Neuron (in vitro differentiated cells): ENCODE measurements at regions not wholly inside any gene's neighbourhood (a gene's known extent, or its start where the extent isn't known, plus 50 kb on each side); places are given as distances from the start of the nearest gene placed in this dataset.

Experiments
- H2AFZ ChIP-seq: one replicate; pipeline ENCODE4 v1.6.1; 2013; ENCODE audit warnings: low read depth, mild to moderate bottlenecking, inconsistent platforms, low read length, moderate library complexity
- H3K27me3 ChIP-seq: one replicate; pipeline ENCODE4 v1.6.1; 2013; ENCODE audit warnings: low read length; ENCODE audit not compliant: insufficient read depth
- H3K36me3 ChIP-seq: one replicate; pipeline ENCODE4 v1.6.1; 2013; ENCODE audit warnings: low read length; ENCODE audit not compliant: insufficient read depth
- H3K4me1 ChIP-seq: one replicate; pipeline ENCODE4 v1.6.1; 2013; ENCODE audit warnings: low read length; ENCODE audit not compliant: insufficient read depth
- H3K4me3 ChIP-seq: 2 replicates; pipeline ENCODE4 v1.5.1; 2013; ENCODE audit warnings: mild to moderate bottlenecking, low read length, moderate library complexity
- H3K9me3 ChIP-seq: one replicate; pipeline ENCODE4 v1.6.1; 2013; ENCODE audit warnings: low read length

DNA sequence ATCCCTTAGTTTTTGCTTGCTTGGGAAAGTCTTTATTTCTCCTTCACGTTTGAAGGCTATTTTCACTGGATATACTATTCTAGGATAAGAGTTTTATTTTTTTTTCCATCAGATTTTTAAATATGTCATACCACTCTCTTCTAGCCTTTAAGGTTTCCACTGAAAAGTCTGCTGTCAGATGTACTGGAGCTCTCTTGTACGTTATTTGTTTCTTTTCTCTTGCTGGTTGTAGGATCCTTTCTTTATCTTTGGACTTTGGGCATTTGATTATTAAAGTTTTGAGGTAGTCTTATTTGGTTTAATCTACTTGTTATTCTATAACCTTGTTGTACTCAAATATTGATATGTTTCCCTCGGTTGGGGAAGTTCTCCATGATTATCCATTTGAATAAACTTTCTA is 848.4 kb upstream of the COX7C start:
- Histone ChIP-seq H2AFZ (no peak overlapping the region), H3K27me3 (no peaks in the 10 kb centered on the region), H3K4me3 (no peak overlapping the region), H3K9me3 (no peaks in the 10 kb centered on the region), H3K36me3 (no peaks in the 10 kb centered on the region), H3K4me1 (no peaks in the 10 kb centered on the region)

- no peak overlapping the region for H2AFZ ChIP-seq
- no peaks in the 10 kb centered on the region for H3K9me3 ChIP-seq
- no peaks in the 10 kb centered on the region for H3K27me3 ChIP-seq
- H3K36me3 ChIP-seq, result no peaks in the 10 kb centered on the region
- no peaks in the 10 kb centered on the region for H3K4me1 ChIP-seq
- no peak overlapping the region for H3K4me3 ChIP-seq
Measured at GRCh38 chr5:85784746-85785145, 833.0 kb upstream of the COX7C start.

- Histone ChIP-seq H3K4me1 (no peaks in the 10 kb centered on the region), H3K27me3 (no peaks in the 10 kb centered on the region), H3K36me3 (no peaks in the 10 kb centered on the region), H3K9me3 (no peaks in the 10 kb centered on the region), H2AFZ (no peak overlapping the region), H3K4me3 (no peak overlapping the region)
Measured at GRCh38 chr5:85813146-85813545, 804.6 kb upstream of the COX7C start.

DNA sequence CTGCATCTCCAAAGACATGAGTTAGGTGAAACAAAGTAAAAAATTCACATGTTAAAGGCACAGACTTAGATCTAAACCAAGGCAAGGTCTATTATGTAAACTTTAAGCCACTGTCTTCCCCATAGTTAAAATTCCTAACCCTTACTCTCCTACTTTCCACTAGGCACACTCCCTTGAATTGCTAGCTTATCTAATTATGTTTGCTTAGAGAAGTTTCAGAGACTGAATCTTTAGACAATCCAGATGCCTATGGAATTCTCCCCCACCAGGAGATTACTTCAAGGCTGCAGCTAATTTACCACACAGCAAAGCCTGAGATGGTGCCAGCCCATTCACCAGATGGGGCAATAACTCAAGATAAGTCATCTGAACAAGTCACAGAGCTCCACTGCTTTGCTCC is 803.1 kb upstream of the COX7C start:
- no peak overlapping the region for H3K4me3 ChIP-seq
- H3K27me3 ChIP-seq, result no peaks in the 10 kb centered on the region
- H3K4me1 ChIP-seq, result no peaks in the 10 kb centered on the region
- no peaks in the 10 kb centered on the region for H3K9me3 ChIP-seq
- H2AFZ ChIP-seq, result no peak overlapping the region
- H3K36me3 ChIP-seq, result no peaks in the 10 kb centered on the region

GRCh38 chr5:85823462-85824426 is 794.0 kb upstream of the COX7C start:
- Histone ChIP-seq H3K4me1 (no peaks in the 10 kb centered on the region), H3K36me3 (no peaks in the 10 kb centered on the region), H3K4me3 (no peak overlapping the region), H3K27me3 (no peaks in the 10 kb centered on the region), H2AFZ (no peak overlapping the region), H3K9me3 (no peaks in the 10 kb centered on the region)

- Histone ChIP-seq H3K36me3 (no peaks in the 10 kb centered on the region), H3K27me3 (no peaks in the 10 kb centered on the region), H3K4me1 (no peaks in the 10 kb centered on the region), H3K4me3 (no peak overlapping the region), H2AFZ (no peak overlapping the region), H3K9me3 (no peaks in the 10 kb centered on the region)
Measured at GRCh38 chr5:85838781-85839180, 779.0 kb upstream of the COX7C start.

DNA sequence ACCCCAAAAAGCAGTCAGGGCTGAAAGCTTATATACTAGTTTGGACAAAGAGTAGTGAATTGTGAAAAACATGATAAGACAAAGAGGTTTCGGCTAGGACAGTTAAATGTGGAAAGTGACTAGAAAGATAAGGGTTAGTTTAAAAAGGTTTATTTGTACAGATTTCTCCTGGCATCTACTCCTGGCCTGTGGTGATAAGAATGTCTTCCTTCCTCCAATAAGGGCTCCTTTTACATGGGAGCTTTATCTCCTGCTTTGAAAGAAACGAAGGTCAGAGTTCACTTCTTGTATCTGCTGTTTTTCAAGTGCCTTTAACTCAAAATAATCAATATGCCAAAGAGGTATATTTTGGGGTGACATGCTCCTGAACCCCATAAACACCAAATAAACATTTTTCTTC is 776.1 kb upstream of the COX7C start:
- Histone ChIP-seq H3K36me3 (no peaks in the 10 kb centered on the region), H3K27me3 (no peaks in the 10 kb centered on the region), H3K4me3 (no peak overlapping the region), H3K9me3 (no peaks in the 10 kb centered on the region), H2AFZ (no peak overlapping the region), H3K4me1 (no peaks in the 10 kb centered on the region)

- H2AFZ ChIP-seq, result no peak overlapping the region
- no peak overlapping the region for H3K4me3 ChIP-seq
- H3K4me1 ChIP-seq, result no peaks in the 10 kb centered on the region
- H3K27me3 ChIP-seq, result no peaks in the 10 kb centered on the region
- H3K9me3 ChIP-seq, result no peaks in the 10 kb centered on the region
- H3K36me3 ChIP-seq, result no peaks in the 10 kb centered on the region
Measured at GRCh38 chr5:85843535-85843934, 774.2 kb upstream of the COX7C start.

DNA sequence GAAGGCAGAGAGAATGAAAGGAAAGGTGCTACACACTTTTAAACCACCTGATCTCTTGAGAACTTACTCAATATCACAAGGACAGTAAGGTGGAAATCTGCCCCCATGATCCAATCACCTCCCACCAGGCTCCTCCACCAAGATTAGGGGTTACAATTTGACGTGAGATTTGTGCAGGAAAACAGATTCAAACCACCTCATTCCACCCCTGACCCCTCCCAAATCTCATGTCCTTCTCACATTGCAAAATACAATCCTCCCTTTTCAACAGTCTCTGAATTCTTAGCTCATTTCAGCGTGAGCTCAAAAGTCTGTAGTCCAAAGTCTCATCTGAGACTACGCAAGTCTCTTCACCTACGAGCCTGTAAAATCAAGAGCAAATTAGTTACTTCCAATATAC is 768.3 kb upstream of the COX7C start:
- no peak overlapping the region for H2AFZ ChIP-seq
- H3K27me3 ChIP-seq, result no peaks in the 10 kb centered on the region
- H3K4me3 ChIP-seq, result no peak overlapping the region
- no peaks in the 10 kb centered on the region for H3K9me3 ChIP-seq
- H3K4me1 ChIP-seq, result no peaks in the 10 kb centered on the region
- H3K36me3 ChIP-seq, result no peaks in the 10 kb centered on the region

DNA sequence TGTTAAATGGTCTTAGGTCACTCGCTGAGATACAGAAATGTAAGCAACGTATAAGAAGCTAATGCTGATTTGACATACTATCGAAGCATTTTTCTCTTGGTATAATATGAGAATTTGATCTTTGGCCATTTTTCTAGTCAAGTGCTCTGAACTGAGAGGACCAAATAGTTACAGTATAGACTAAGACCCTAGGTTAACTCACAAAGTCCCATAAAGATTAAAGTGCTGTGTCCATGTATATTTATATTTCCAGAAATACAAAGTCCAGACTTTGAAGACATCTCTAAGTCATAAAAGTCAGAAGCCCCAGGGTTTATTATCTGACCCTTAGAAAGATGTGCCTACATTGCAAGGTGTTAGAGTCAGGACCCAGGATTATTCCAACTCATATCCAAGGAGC is 752.4 kb upstream of the COX7C start:
- Histone ChIP-seq H3K27me3 (no peaks in the 10 kb centered on the region), H3K4me3 (no peak overlapping the region), H3K9me3 (no peaks in the 10 kb centered on the region), H3K36me3 (no peaks in the 10 kb centered on the region), H2AFZ (no peak overlapping the region), H3K4me1 (no peaks in the 10 kb centered on the region)

DNA sequence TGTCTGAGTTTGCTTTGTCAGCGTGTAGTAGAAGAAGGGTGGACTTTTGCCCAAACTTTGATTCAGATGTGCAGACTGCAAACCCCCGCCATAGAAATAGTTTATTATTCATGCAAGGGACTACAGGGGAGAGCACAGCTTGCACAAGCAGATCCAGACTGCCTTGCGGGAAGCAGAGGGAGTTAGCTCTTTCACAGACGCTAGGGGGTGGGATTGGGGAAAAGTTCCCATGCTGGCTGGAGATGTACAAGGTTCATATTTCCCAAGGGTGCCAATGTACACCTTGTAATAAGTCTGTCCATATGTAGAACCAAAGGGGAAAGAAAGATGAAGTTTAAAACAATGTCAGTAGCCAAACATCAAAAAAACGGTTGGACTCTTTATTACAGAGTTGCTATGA is 749.7 kb upstream of the COX7C start:
- no peak overlapping the region for H2AFZ ChIP-seq
- H3K36me3 ChIP-seq, result no peaks in the 10 kb centered on the region
- no peaks in the 10 kb centered on the region for H3K4me1 ChIP-seq
- no peak overlapping the region for H3K4me3 ChIP-seq
- no peaks in the 10 kb centered on the region for H3K27me3 ChIP-seq
- no peaks in the 10 kb centered on the region for H3K9me3 ChIP-seq

DNA sequence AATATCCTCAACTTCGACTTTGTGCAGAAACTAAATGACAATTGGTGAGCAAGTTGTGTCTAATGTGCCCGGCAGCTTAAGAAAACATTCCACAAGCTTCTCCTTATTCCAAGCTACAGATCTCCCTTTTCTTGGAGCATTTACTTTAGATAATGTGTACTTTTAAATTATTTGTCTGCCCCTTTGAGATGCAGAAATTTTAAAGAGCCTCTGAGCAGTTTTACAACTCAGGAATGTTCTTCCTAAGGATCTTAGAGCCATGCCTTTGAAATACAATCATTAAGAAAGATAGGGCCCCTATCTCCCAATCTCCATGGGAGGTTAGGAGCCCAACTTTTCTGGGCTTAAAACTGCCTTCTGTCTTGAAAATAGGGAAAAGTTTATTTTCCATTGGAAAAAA is 723.7 kb upstream of the COX7C start:
- no peaks in the 10 kb centered on the region for H3K27me3 ChIP-seq
- H2AFZ ChIP-seq, result no peak overlapping the region
- H3K36me3 ChIP-seq, result no peaks in the 10 kb centered on the region
- no peaks in the 10 kb centered on the region for H3K4me1 ChIP-seq
- no peak overlapping the region for H3K4me3 ChIP-seq
- no peaks in the 10 kb centered on the region for H3K9me3 ChIP-seq

DNA sequence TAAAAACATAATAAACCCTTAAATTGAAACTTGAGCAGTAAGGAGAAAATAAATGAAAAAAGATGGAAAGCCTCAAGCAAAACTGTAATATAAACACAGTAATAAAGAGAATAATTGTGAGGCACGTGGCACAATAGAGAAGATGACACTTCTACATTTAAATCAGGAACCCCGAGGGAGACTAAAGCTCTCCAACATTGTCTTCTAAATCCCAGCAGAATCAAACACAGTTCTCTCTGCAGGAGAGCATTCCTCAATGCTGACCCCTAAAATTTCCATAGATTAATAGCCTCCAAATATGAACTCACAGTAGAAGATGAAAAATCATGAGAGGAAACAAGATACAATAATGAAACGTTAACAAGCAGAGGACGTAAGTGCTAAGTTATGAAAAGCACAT is 721.2 kb upstream of the COX7C start:
- no peak overlapping the region for H3K4me3 ChIP-seq
- H2AFZ ChIP-seq, result no peak overlapping the region
- no peaks in the 10 kb centered on the region for H3K36me3 ChIP-seq
- H3K4me1 ChIP-seq, result no peaks in the 10 kb centered on the region
- no peaks in the 10 kb centered on the region for H3K27me3 ChIP-seq
- H3K9me3 ChIP-seq, result no peaks in the 10 kb centered on the region

DNA sequence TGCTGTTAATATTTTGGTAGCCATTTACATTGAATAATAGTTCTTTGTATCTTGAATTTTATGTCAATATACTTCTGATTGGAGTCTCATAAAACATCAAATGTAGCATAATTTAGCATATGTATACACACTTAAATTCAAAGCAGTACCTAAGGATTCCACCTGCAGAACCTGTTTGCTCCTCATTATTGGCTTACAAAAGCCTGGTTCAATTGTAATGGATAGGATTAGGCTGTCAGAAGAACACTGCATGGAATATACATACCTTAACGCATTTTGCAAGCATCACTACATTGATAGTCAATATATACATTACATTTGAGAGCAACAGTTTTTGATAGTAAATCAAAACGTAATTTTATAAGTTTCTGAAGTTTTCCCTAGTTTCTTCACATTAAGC is 711.3 kb upstream of the COX7C start:
- no peaks in the 10 kb centered on the region for H3K27me3 ChIP-seq
- no peak overlapping the region for H3K4me3 ChIP-seq
- no peak overlapping the region for H2AFZ ChIP-seq
- no peaks in the 10 kb centered on the region for H3K36me3 ChIP-seq
- no peaks in the 10 kb centered on the region for H3K9me3 ChIP-seq
- no peaks in the 10 kb centered on the region for H3K4me1 ChIP-seq
